DMS153 treated with DMSO at 0.1 percent for 48 hours (cell line): ENCODE measurements at regions not wholly inside any gene's neighbourhood (a gene's known extent, or its start where the extent isn't known, plus 50 kb on each side); places are given as distances from the start of the nearest gene placed in this dataset.
"Not testable (repeated sequence)": the region's sequence is repeated elsewhere in the genome, so short reads cannot be mapped to it uniquely, and the experiment has no call there.

Experiments
- DNase-seq: peaks from one replicate; lab custom pipeline; 2025; ENCODE audit not compliant: unreplicated experiment; lab: John Stamatoyannopoulos, UW

GRCh38 chr3:29022976-29023375, 257.9 kb upstream of the RBMS3 start:
- no peak for DNase-seq

DNA sequence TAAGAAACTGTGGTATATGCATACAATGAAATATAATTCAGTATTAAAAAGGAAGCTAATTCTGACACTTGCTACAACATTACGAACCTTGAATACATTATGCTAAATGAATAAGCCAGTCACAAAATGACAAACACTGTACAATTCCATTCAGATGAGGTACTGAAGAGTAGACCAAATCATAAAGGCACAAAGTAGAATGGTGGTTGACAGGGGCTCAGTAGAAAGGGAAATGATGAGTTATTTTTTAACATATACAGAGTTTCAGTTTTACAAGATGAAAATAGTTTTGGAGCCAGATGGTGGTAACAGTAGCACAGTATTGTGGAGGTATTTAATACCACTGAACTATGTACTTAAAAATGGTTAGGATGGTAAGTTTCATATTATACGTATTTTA, 254.6 kb upstream of the RBMS3 start:
- no peak for DNase-seq

DNA sequence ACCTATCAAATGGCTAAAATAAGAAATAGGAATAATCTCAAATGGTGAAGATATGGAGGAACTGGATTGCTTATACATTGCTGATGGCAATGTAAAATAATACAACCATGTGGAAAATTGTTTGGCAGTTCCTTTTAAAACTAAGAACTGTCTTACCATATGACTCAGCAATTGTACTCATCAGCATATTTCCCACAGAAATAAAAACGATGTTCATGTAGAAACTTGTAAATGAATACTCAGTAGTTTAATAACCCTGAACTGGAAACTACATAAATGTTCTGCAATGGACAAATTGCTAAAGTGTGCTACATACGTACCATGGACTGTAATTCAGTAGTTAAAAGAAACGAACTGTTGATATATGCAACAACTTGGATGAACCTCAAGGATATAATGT, 253.9 kb upstream of the RBMS3 start:
- DNase-seq = no peak

GRCh38 chr3:29031175-29031574, 249.7 kb upstream of the RBMS3 start:
- DNase-seq = not testable (repeated sequence)

GRCh38 chr3:29033511-29033910, 247.4 kb upstream of the RBMS3 start:
- no peak for DNase-seq

GRCh38 chr3:29050155-29050554, 230.7 kb upstream of the RBMS3 start:
- DNase-seq = no peak

DNA sequence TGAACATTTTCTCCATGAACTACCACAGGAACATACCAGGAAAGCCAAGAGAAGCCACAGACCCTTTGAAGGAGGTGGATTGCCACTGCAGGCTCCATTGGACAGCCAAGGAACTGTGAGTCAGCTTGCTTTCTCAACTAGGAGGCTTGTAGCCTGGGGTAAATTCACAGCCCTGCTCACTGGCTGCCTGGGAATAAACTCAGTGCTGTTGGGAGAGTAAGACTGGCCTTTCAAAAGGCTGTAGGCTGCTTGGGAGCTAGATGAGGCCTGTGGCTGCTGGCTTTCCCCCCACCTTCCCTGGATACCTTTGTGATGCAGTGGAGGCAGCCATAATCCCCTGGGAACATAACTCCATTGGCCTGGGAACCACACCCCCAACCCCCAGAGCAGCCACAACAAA, 223.5 kb upstream of the RBMS3 start:
- DNase-seq = no peak

DNA sequence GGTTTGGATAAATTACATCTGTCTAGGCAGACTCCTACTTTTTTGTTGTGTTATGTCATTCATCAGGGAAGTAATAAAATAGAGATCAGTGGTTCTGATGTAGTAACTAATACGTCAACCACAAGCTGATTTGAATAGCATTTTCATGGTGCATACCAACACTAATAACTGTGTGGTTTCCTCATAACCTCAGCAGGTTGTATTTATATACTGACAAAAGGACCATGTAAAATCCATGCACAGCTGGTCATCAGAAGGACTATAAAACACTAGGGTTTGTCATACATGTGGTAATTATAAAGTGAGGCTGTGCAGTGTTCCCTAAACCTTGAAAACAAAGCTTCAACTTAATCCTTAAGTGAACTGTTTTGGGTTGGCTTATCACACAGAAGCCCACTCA, 216.8 kb upstream of the RBMS3 start:
- no peak for DNase-seq

- peak; percentile 67 for DNase-seq
Measured at GRCh38 chr3:29065211-29065785, 215.6 kb upstream of the RBMS3 start.

- DNase-seq = no peak
Measured at GRCh38 chr3:29067007-29067406, 213.9 kb upstream of the RBMS3 start.

GRCh38 chr3:29070959-29071634, 209.8 kb upstream of the RBMS3 start:
- no peak for DNase-seq

GRCh38 chr3:29072611-29073010, 208.3 kb upstream of the RBMS3 start:
- DNase-seq = no peak

DNA sequence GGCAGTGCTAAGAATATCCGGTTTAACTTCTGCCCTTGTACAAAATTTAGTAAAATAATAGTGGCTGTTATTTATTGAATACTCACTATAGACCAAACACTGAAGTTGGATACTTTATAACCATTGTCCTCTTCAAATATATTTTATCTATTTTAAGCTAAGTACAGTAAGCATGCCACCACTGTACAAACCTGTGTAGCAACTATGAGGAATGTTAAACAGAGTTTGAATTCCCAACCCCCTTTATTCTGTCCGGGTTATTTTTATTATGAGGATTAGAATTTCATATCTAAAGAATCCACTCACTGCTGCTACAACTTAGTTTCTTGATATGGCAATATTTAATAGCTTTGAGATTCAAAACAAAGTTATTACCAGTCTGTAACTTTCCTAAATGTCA, 203.5 kb upstream of the RBMS3 start:
- no peak for DNase-seq

DNA sequence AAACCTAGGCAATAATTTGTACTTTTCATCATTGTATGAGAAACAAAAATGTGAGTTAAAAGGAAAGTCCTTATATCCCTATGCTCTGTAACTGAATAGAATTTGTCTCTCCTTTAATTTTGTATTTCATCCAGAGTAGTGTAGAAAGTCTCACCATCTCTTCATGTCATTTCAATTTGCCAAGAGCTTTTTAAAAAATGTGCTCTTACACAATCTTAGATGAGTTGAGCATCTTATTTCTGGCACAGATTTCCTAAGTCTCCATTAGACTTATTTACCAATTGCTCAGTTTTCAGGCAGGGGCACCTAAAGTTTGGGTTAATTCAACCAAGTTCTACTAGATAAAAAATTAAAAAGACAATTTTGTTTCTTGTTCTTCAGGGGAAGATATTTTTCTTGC, 201.5 kb upstream of the RBMS3 start:
- no peak for DNase-seq

DNA sequence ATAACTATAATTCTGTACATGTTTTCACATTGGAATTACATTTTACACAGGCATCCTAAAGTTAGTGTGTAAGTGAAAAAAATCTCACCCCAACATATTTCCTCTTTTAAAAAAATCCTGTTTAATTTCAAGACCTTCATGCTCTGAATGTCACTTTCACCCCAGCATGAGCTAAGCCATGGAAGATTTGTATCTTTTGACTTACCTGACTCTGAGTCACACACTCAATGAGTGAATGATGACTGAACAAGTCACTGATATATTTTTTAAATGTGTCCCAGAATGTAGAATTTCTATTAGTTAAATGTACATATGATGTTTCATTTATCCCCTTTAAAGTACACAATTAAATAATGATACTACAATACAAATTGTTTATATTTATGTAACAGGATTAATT, 199.9 kb upstream of the RBMS3 start:
- DNase-seq = no peak

DNA sequence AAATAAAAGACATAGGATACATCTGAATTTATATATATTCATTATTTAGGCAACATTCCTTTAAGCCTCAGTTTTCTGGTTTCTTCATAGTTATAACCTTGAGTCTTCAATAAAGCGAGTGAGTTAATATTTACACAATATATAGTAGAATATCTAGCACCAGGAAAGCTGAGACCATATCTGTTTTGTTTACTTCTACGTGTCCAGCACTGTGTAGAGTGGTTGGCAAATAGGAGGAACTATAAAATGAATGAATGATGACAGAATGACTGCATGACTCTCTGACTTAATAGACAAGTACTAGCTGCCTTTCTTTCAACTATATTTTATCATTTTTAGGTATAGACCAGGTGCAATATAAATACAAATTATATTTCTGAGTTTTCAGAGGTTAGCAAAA, 197.8 kb upstream of the RBMS3 start:
- no peak for DNase-seq

DNA sequence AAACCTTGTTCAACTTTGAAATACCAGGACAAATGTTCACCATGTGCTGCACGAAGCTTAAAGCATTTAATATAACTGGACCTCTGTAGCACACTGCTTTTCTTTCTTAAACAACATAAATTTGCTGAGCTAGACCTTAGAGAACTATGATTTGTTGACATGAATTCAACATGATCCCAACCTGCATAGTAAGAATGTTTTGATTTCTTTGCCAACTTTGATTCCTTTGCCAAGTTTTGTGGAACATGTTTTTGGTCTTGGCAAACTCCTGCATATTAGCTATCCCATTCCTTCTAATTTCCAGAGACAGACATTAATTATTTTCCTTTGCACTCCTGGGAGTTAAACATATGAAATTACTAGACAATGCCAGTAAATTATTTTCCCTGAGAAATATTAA, 197.2 kb upstream of the RBMS3 start:
- DNase-seq = no peak

GRCh38 chr3:29088579-29088978, 192.3 kb upstream of the RBMS3 start:
- no peak for DNase-seq

DNA sequence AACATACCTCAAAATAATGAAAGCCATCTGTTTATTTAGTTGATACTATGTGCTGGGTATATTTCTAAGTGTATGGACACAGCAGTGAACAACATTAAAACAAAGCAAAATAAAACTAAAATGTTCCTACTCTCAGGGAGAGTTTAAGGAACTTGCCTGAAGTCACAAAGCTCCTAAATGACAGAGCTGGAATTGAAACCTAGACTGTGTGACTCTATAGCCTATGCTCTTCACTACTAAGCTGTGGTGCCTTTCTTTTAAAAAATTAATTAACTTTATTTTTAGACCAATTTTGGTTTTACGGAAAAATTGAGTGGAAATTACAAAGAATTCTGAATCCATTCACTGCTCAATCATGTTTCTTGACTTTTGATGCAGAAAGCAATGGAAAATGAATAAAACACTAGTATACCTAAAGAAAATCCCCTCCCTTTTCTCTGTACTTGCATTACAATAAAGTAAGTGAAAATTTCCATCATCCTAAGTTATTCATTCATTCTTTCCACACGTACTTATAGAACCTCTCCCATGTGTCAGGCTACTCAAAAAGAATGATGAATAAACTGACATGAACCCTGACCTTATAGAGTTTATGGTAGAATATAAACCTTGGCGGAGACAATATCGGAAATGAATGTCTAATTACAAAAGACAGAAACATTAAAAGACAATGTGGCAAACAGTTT, 189.8 kb upstream of the RBMS3 start:
- no peak for DNase-seq

- DNase-seq = no peak
Measured at GRCh38 chr3:29091599-29092189, 189.2 kb upstream of the RBMS3 start.

GRCh38 chr3:29092348-29092747, 188.5 kb upstream of the RBMS3 start:
- DNase-seq = no peak

DNA sequence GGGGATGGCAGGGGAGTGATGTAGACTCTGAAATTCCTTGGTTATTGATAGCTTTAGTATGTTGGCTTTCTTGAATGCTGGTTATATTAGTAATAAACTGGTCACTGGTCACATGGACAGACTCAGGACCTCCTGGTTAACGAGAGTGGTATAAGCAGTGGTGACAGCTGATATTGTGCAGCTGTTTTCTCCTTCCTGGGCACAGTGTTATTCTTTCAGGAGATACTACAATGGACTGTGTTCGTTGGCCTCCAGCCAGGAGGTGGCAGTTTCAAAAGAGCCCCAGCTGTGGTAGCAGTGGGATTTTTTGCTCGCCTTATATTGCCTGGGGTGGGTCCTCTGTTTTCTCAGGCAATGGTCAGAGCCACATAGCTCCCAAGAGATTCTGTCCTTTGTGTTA, 181.6 kb upstream of the RBMS3 start:
- DNase-seq = no peak
